ENCODE measurements at regions not wholly inside any gene's neighbourhood (a gene's known extent, or its start where the extent isn't known, plus 50 kb on each side); places are given as distances from the start of the nearest gene placed in this dataset.

DNA sequence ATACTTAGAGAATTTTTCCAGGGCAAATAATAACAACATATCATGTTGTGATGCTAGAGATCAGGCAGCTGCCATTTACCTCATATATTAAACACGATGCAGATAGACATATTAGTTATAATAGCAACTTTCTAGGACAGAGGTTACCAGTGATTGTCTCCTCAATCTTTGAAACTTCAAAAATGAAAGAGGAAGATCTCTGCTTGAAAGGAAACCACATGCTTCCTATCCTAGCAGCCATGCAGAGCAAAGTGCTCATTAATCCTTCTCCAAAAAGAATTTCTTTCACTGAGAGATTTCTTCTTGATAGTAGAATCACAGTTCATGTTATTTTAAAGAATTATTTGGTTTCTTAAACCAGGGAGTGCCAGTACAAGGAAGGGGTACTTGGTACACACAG is 317.2 kb downstream of the CPS1 start:
- RAD21 ChIA-PET (ENCODE audit: low non-redundant PET in 1 of 2, low total read pairs in 2 of 2, uncharacterized antibody in 2 of 2, unreplicated experiment in 2 of 2) = no interaction called here
- no peaks in the 10 kb centered on the region for H3K9me2 ChIP-seq (ENCODE audit: insufficient read depth)
- no peaks in the 10 kb centered on the region for H3K27me3 ChIP-seq (ENCODE audit: insufficient read depth, low read length)
- no TSS peak for BruUV-seq (replicated peaks)
- TF ChIP-seq TCF7L2 (IDR thresholded peaks at IDR 0.05; ENCODE audit: borderline replicate concordance, extremely low read depth, insufficient read depth, insufficient read length) (no peak), ELF1 (IDR thresholded peaks at IDR 0.05; ENCODE audit: borderline replicate concordance, low read depth) (no peak), POLR2A (IDR thresholded peaks at IDR 0.05; ENCODE audit: borderline replicate concordance, extremely low read depth, insufficient read depth, insufficient read length) (no peak)
- DNase-seq (ENCODE audit: low read depth, low spot score) (no peak), ATAC-seq (no peak)
- H3K4me1 ChIP-seq (ENCODE audit: control insufficient read depth in 1 of 2, insufficient read depth in 2 of 2, low read length in 2 of 2) = no peaks in the 10 kb centered on the region
- H3K36me3 ChIP-seq (ENCODE audit: control insufficient read depth in 1 of 2, insufficient read depth in 2 of 2, low read length in 2 of 2) = no peaks in the 10 kb centered on the region
- H3K9ac ChIP-seq (ENCODE audit: low read length) = no peak overlapping the region
- no peak overlapping the region for H2AFZ ChIP-seq (ENCODE audit: low read depth, low read length, poor library complexity, severe bottlenecking)
- H3K4me3 ChIP-seq (replicated peaks in 1 of 2; ENCODE audit: low read depth in 1 of 2, low read length in 2 of 2) = no peak overlapping the region
- intact Hi-C loops (cut with micrococcal nuclease) = no loop called here
- no peak overlapping the region for H3K27ac ChIP-seq (ENCODE audit: low read depth, low read length)
- no peaks in the 10 kb centered on the region for H4K20me1 ChIP-seq (ENCODE audit: insufficient read depth)
- H3K4me2 ChIP-seq (ENCODE audit: low read length) = no peak overlapping the region
- H3K9me3 ChIP-seq (ENCODE audit: control insufficient read depth in 1 of 2, insufficient read depth in 1 of 2, low read depth in 1 of 2, low read length in 2 of 2) = no peaks in the 10 kb centered on the region
- no peaks in the 10 kb centered on the region for H3K79me2 ChIP-seq (ENCODE audit: insufficient read depth, low read length)
- CTCF ChIA-PET = no interaction called here
- POLR2A ChIA-PET = no interaction called here

DNA sequence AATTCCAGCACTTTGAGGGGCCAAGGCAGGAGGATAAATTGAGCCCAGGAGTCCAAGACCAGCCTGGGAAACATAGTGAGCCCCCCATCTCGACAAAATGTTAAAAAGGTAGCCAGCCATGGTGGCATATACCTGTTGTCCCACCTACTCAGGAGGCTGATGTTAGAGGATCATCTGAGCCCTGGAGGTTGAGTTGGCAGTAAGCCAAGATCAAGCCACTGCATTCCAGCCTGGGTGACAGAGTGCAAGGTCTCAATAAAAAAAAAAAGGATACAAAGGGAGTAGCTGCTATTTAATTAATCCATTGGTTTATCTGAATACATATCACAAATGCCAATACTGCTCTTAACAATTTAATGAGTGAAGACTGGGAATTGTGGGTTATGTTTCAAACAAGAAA is 327.8 kb downstream of the CPS1 start:
- Histone ChIP-seq H3K4me2 (ENCODE audit: low read length) (no peak overlapping the region), H3K9me3 (ENCODE audit: control insufficient read depth in 1 of 2, insufficient read depth in 1 of 2, low read depth in 1 of 2, low read length in 2 of 2) (no peaks in the 10 kb centered on the region), H3K27me3 (ENCODE audit: insufficient read depth, low read length) (no peaks in the 10 kb centered on the region), H4K20me1 (ENCODE audit: insufficient read depth) (no peaks in the 10 kb centered on the region; the same call in 1 of the 2 replicates), H3K9ac (ENCODE audit: low read length) (no peak overlapping the region), H3K9me2 (ENCODE audit: insufficient read depth) (no peaks in the 10 kb centered on the region), H2AFZ (ENCODE audit: low read depth, low read length, poor library complexity, severe bottlenecking) (no peak overlapping the region), H3K79me2 (ENCODE audit: insufficient read depth, low read length) (no peaks in the 10 kb centered on the region), H3K27ac (ENCODE audit: low read depth, low read length) (no peak overlapping the region), H3K4me3 (replicated peaks in 1 of 2; ENCODE audit: low read depth in 1 of 2, low read length in 2 of 2) (no peak overlapping the region), H3K4me1 (ENCODE audit: control insufficient read depth in 1 of 2, insufficient read depth in 2 of 2, low read length in 2 of 2) (no peaks in the 10 kb centered on the region), H3K36me3 (ENCODE audit: control insufficient read depth in 1 of 2, insufficient read depth in 2 of 2, low read length in 2 of 2) (no peaks in the 10 kb centered on the region)
- ATAC-seq = no peak
- CTCF ChIA-PET = no interaction called here
- TF ChIP-seq FOSL1 (IDR thresholded peaks at IDR 0.05; ENCODE audit: low read depth) = no peak
- no peak for TF ChIP-seq RAD21 (IDR thresholded peaks at IDR 0.05; ENCODE audit: low read depth)
- BruUV-seq (replicated peaks) = no TSS peak
- intact Hi-C loops (cut with micrococcal nuclease) = no loop called here
- RAD21 ChIA-PET (ENCODE audit: low non-redundant PET in 1 of 2, low total read pairs in 2 of 2, uncharacterized antibody in 2 of 2, unreplicated experiment in 2 of 2) = no interaction called here
- no peak for DNase-seq (ENCODE audit: low read depth, low spot score)
- POLR2A ChIA-PET = no interaction called here

All from HCT116 (cell line).